ENCODE measurements at regions not wholly inside any gene's neighbourhood (a gene's known extent, or its start where the extent isn't known, plus 50 kb on each side); places are given as distances from the start of the nearest gene placed in this dataset.

DNA sequence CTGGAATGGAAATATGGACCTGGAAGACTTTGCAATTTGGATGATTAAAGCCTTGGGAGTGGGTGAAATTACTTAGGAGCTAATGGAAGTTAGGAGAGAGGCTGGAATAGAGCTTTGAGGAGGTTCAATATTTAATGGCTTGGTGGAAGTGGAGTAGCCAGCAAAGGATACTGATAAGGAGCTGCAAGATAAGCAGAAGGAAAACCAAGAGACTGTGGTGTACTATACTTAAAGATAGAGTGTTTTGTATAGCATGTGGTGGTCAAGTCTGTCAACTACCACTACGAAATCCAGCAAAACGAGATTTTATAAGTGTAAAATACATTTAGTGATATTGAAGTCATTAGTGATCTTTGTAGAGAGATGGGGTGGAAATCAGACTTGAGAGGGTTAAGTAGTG, 54.0 kb upstream of the TMLHE start:
- TF ChIP-seq, protein P1, sequence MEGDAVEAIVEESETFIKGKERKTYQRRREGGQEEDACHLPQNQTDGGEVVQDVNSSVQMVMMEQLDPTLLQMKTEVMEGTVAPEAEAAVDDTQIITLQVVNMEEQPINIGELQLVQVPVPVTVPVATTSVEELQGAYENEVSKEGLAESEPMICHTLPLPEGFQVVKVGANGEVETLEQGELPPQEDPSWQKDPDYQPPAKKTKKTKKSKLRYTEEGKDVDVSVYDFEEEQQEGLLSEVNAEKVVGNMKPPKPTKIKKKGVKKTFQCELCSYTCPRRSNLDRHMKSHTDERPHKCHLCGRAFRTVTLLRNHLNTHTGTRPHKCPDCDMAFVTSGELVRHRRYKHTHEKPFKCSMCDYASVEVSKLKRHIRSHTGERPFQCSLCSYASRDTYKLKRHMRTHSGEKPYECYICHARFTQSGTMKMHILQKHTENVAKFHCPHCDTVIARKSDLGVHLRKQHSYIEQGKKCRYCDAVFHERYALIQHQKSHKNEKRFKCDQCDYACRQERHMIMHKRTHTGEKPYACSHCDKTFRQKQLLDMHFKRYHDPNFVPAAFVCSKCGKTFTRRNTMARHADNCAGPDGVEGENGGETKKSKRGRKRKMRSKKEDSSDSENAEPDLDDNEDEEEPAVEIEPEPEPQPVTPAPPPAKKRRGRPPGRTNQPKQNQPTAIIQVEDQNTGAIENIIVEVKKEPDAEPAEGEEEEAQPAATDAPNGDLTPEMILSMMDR (conservative IDR thresholded peaks at IDR 0.05; ENCODE audit: low read length) = no peak
- TF ChIP-seq EZH2phosphoT487 (IDR thresholded peaks at IDR 0.05; ENCODE audit: borderline replicate concordance) = no peak

Measured in Loucy (cell line).